Embryonic facial prominence (tissue), 1 donor: ENCODE measurements at regions not wholly inside any gene's neighbourhood (a gene's known extent, or its start where the extent isn't known, plus 50 kb on each side); places are given as distances from the start of the nearest gene placed in this dataset.

Experiments
- DNase-seq: peaks from one replicate; pipeline ENCODE4 v3.0.0-alpha.2; 2016; ENCODE audit errors: extremely low spot score

DNA sequence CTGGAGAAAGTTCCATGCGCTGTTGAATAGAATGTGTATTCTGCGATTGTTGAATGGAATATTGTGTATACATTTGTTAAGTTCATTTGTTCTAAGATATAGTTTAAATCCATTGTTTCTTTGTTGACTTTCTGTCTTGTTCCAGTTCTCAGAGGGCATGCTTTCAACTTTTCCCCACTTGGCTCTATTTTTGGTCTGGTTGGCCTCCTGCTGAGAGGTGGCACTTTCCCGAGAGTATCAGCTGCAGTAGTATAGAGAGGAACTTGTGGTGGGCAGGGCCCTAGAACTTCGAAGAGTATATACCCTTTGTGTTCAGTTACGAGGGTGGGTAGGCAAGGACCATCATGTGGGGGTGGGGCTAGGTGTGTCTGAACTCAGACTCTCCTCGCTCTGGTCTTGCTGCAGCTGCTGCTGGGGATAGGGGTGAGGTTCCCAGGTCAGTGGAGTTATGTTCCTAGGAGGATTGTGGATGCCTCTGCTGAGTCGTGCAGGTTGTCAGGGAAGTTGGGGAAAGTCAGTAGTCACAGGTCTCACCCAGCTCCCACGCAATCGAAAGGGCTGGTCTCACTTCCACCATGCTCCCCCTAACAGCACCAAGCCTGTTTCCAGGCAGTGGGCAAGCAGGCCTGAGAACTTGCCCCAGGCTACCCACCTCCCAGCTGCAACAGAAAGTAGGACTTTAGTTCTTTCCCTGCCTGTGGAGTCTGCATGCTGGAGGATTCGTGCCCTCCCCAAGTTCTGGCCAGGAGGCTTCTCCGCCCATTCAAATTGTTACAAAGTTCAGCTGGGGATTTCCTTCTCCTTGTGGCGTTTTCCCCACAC is 118.9 kb upstream of the SSTR4 start:
- DNase-seq = no peak

DNA sequence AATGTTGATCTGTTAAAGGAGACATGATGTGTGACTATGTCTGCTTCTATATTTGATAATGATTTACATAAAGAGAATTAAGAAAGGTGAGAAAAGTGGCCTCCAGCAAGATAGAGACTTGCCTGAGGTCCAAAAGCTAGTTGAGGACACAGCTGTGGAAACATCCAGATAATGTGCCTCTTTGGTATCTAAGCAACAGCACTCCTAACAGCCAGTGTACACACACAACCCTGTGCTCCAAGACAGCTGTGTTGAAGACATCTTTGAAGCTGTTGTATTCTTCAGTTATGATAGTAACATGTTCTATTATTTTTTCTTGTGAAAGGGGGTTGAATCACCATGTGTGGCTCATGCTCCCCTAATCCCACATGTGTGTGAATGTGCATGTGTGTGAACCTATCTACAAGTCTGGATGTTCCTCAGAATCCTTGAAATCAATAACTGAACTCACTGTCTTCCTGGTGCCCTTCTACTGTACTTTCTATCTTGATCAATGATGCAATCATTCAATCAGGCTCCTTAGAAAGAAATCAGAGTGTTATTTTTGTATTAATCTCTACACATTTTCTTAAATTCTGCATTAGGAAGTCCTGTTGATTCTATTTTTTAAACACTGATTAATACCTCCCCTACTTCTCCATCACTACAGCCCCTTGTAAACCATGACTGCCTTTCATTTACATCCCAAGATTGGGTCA is 116.7 kb upstream of the SSTR4 start:
- DNase-seq = no peak

DNA sequence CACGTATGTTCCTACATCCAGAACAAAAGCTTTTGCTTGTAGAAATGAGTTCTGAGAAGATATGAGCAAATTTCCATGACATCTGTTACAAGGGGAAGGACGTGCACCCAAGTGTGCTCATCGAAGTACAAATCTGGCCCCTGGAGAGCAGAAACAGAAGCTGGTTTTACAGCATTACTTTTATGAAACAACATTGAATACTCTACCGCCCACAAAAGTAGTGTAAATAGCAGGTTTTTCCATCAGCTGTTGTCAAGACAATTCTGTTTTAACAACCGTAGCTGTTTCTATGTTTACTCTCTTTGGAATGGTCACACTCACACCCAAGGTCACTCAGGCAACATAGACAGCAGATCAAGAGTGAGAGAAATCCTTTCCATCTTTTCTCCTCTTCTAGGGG is 114.2 kb upstream of the SSTR4 start:
- DNase-seq = no peak

DNA sequence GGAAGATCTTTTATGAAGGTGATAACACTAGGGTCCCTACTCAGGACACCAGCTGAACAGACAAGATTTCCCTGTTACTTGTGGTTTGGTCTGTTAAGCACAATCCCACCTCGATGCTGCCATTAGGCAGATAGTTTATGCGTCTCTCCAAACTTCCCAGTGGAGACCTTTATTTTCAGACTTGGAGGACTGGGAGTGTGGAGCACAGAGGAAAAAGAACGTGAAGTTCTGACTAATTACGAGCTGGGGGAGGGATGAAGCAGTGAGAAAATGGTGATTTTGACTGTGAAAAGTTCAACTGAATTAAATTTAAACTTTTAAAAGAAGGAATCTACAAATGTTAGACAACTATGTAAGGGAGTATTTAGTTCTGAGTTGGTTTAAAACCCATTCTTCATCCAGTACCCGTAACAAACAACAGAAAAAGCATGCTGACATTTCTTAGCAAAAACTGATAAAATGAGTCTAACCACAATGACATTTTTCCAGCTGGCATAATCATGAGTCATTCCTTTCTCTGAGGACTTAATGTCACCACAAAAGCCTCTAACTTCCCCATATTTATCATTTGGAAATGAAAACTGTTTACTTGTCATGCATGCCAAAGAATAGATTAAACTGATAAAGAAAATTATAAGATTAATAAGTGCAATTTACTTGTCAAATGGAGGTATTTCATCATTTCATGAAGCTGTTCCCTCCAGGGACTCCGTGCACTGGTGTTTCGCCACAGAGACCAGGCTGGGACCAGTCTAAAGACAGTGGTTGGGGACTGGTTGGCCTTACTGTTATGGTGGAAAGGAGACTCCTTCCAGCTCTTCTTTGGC is 113.3 kb upstream of the SSTR4 start:
- no peak for DNase-seq

DNA sequence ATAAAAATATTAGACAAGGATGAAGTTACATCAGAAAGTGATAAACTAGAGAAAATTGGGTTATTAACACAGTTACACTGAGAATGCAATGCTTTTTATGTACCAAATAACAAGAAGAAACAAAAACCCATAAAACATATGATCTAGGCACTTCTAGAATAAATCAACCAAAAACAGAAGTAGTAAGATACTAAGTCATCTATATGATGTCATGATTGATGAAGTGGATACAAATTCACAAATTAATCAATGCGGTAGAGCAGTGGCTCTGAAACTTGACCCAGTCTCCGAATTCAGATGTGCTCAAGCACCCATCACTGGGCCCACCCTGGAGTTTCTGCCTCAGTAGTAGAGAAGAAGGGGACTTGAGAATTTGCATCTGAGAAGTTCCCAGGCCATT is 112.1 kb upstream of the SSTR4 start:
- DNase-seq = no peak

DNA sequence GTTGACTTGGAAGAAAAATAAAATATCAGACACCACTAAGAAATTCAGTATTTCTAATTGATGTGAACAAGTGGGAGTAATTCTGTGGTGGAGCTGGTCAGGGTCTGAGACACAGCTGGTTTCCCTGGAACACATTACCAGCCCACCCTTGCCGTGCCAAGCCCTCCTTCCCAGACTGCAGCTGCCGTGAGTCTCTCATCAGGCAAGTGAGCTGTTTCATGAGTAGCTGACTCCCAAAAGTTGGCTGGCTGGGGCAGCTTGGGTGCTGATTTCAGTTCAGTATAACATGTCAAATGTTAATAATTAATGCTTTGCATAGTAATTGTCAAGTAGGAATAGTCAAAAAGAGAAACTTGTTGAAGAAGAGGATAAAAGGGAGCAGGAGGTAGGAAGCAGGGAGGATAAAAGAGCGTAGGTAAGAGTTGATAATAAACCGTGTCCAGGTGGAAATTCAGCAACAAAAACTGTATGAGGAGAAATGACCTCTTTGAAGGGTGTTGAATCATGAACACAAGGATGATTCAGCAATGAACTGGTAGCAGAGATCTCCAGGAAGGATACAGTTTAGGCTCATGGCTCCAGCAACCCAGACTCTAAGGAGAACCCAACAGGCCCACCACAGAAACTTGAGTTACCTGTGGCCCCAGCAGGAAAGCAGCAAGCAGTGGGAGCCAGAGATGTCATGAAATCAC is 110.9 kb upstream of the SSTR4 start:
- no peak for DNase-seq

DNA sequence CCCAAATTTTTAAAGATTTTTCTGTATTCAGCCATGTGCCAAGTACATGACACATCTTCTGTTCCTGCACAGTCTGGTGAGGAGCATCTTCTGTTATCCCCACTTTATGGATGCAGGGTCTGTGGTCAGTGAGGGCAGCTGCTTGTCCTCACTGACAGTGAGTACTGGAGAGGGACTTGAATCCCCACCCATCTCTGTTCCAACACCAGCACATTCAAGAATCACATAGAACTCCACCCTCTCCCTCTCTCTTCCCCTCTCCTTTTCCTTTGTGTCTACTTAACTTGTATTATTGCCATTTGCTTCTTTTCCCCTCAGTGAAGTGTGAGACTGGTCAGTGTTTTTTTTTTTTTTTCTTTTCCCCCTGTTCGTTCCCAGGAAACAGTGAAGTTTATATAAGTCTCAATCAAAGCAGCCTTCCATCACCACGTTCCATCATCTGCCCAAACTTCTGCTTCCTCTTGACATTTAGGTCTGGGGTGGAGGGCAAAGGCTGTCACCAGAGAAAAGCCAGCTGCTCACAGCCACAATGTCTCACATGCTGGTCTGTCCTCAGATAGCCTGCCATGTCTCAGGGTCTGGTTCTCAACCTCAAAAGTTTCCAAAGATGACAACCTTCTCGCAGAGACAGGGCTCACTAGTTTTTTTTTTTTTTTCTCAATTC is 110.0 kb upstream of the SSTR4 start:
- DNase-seq = no peak

DNA sequence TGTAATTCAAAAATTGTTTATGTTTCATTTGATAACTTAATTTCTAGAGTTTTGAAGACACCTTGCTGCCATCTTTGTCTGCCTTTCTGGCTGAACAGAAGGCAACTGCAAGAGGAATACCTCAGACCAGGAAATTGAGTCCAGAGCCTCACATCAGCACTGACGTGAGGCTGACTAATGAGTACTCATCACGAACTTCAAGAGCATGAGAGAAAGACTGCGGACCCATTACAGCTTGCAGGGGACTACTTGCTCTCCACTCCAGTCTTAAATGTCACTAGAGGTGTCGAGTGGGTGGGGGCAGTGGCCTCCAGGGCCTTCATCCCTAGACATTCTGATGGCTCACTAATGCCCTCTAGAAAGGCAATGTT is 109.5 kb upstream of the SSTR4 start:
- no peak for DNase-seq

DNA sequence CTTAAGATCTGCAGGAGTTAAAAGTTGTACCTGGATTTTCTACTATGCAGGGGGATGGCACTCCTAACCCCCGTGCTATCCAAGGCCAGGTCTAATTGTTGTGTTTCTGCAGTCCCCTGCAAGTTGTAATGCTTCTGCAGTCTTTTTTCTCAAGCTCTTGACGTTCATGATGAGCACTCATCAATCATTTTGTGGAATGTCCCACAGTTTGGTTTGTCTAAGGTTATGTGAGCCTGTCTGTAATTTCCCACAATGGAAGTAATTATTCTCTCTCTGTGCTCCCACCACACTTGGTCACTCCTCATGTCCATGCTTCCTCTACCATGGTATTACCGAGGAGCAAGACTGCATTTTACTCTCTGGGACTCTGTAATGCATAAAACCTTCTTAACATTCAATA is 107.6 kb upstream of the SSTR4 start:
- no peak for DNase-seq

DNA sequence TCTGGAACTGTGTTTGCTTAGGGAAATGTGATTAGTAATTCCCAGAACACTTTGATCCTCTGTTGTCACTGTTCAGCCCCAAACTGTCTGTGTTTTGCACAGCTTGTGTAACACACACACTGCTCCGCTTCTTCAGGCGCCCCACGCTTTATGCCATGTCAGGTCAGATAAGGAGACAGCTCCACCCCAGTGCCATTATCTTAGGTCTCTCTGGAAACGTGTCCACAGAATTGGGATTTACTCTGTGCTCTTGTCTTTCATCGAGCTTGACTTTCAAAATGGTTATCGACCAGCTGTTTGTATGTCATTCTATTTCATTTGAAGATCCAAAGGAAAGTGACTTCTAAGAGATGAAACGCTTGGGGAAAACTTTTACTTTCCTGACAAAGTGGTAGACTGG is 106.4 kb upstream of the SSTR4 start:
- no peak for DNase-seq

DNA sequence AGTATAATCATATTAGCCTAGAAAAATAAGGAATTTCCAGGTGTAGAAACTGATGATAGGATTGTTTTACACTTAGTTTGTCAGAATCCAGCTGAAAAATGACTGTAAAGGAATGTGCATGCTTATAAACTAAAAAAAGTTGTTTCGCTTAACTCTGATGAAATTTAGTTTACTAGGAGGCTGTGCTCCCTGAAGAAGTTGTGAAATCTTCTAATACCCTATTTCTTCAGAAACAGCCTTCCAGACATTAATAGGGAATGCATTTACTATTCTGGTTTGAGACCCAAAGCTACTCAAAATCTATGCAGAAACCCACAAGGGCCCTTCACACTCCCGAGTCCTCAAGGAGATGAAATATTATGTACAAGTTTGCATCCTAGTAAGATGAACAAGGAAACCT is 105.5 kb upstream of the SSTR4 start:
- no peak for DNase-seq

DNA sequence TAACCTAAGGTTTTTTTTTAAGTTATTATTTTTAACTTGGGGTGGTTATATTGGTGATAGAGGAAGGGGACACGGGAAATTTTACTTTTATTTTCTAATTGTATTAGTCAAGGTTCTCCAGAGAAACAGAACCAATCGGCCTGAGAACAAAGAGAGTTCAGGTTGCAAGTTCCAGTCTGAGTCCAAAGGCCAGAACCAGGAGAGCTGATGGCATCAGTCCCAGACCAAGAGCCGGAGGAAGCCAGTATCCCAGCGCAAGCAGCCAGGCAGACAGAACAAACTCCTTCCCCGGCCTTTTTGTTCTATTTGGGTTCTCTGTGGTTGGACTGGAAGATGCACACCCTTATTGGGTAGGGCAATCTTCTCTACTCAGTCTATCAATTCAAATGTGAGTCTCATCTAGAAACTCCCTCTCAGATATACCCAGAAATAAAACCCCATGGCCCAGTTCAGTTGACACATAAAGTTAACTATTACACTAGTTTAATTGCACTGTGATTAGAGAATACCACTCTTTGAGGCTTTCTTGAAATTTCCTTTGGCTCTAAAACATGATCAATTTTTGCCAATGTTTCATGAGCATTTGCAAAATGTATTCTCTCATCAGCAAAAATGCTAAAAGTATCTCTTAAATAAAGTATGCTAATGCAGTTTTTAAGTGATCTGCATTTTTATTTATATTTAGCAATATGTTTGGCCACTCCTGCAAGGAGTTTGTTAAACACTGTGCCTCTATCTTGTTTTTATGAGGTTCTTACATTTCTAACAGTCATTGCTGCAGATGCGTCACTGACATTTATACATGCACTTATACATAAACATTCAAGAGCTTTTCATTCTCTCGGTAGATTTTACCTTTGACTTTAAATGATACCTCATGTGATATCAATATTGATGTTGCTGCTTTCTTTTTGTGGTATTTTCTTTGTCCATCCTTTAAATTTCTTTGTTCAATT is 103.2 kb upstream of the SSTR4 start:
- DNase-seq = no peak

DNA sequence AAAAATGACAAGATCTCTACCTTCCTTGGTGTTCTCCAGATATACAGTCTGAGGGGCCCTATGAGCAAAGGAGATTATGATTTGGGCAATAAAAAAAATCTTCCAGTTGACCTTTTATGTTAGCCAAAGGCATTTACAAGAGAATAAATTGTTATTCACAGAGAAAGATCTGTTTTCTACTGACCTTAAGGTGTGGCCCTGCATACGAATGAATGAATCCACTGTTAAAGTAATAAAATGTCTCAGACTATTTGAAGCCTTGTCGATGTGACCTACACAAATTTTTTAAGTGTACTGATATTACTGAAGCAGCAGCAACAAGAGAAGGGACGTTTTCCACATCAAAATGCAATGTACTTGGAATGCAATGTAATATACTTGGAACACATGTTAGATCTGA is 95.9 kb upstream of the SSTR4 start:
- no peak for DNase-seq

DNA sequence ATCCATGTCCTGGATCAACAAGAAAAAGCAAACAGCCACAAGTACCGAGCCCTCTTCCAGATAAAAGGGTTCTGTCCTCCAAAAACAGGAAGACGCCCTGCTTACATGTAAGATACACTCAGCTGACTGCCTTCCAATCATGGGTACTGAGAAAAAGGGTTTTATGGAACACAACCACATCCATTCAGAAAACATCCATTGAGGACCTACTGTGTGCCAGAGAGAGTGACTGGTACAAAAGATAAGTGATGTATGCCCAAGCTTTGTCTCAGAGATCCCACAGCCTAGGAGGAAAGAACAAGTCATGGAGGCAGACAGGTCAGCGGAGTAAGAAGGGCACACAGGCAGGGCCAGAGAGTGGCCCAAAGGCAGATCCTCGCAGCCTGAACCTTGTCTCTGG is 94.8 kb upstream of the SSTR4 start:
- no peak for DNase-seq

DNA sequence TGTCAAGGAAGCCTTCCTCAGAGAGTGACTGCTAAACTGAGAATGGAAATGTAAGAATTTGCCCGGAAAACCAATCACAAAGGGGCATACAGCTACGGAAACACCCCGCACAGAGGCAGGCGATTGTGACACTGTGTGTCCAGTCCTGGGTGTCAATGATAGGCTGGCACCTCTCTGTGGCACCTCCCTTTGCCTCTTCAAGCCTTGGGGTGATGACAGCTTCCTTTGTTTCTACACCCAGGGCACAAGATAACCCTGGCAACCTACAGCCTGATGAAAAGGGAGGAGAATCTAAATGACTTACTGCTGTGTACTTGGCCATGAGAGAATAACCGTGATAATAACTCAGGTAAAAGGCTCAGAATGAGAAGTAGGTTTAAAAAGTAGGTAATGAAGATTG is 93.6 kb upstream of the SSTR4 start:
- no peak for DNase-seq

DNA sequence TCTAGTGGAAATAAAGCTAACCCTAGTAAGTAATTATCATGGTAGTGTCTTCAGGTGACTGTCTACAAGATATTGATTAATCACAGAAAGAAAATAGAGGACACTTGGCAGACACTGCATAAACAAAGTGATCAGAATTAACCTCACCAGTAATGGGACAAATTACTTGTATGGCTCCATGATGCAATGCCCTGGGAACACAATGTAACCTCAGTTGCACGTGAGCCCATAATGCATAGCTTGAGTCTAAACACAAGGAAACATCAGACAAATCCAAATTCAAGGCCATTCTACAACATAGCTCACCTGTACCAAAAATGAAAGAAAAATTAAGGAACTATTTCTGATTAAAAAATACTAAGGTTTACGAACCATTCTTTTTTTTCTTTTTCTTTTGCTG is 92.4 kb upstream of the SSTR4 start:
- no peak for DNase-seq

DNA sequence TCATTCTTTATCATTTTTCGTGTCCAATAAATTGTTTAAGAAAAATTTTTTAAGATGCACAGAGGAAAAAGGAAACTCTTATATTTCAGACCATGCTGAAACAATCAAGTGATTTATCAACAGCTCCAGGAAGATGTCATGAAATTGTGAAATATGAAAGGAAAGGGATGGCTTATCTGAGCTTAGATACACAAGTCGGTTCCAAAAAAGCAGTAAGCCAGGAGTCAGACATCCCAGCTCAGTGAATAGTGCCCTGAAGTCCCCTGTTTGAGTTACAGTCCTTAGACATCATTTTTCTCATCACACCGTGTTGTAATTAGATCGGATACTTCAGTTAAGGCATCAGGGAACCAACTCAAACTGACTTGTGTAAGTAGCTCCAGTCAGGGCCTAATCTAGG is 91.0 kb upstream of the SSTR4 start:
- DNase-seq = no peak

DNA sequence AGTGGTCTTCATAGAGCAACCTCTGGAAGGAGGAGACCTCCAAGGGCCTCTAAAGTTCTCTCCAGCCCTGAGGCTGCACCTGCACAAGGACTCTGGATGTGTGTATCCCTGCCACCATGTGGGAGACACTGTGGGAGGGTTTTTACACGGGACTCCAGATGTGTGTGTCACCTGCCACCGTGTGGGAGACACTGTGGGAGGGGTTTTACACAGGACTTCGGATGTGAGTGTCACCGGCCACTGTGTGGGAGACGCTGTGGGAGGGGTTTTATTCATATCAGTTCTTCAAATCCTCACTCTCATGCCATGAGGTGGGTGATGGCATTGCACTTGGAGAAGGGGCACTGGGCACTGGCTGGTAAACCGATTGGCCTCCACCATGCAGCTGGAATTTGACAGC is 90.2 kb upstream of the SSTR4 start:
- no peak for DNase-seq

DNA sequence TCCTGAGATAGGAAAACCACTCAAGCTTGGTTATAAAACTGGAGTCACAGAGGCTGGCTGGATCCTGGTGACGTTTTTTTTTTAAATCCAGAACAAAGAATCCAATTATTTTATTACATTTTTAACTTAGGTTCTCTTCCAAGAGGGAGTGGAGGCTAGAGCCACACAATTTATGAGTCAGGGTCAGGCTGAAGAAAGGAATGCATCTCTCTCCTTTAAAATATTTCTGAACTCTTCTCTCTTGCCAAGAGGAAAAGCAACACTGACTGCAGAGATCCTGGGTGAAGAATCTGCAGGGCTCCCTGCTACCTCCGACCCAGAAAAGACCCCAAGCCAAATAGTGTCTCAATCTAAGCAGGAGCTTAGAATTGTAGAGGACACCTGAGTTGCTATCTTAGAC is 88.5 kb upstream of the SSTR4 start:
- no peak for DNase-seq

DNA sequence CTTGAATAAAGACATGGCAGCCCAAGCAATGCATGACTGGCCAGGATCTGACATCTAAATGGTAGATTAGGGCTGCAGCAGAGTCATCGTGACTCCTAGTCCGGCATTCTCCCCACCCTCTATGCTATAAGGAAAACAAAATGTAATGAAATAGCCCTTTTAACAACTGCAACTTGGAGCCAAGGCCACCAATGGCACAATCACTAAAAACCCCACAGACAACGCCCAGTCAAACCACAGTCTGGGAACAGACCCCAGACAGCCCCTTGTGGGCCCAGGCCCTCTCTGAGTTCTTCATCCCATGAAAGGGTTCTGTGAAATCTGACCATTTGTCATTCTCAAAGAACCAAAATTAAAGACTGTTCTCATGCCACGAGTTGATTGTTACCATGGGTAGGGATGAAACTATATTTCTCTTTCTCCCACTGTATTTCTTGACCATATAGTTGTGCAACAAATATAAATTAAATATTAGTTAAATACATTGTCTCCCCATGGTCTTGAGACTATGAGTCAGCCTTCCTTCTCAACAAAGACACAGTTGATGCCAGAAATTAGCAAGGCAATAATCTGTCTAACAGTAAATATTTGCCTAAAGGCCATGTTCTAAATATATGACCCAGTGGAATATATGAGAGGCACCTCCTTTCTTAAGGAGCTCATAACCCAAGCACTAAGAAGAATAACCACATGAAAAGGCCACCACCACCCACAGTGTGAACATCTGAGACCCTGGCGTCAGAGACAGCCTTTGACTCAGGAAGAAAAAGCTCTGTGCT is 85.6 kb upstream of the SSTR4 start:
- DNase-seq = no peak
